ENCODE measurements at regions not wholly inside any gene's neighbourhood (a gene's known extent, or its start where the extent isn't known, plus 50 kb on each side); places are given as distances from the start of the nearest gene placed in this dataset.

GRCh38 chr11:34805937-34806336 is 110.2 kb downstream of the APIP start:
- H3K4me3 ChIP-seq = no peak overlapping the region
- SMC1A ChIA-PET (ENCODE audit: uncharacterized antibody, unreplicated experiment) = no interaction called here
- no peak overlapping the region for H3K9ac ChIP-seq (ENCODE audit: control insufficient read depth, insufficient read depth, low read length)
- ATAC-seq (no peak), DNase-seq (ENCODE audit: low read depth, low spot score) (no peak), FAIRE-seq (no peak)
- H3K27ac ChIP-seq (ENCODE audit: control insufficient read depth, insufficient read depth) = no peak overlapping the region
- no peaks in the 10 kb centered on the region for H3K4me1 ChIP-seq (ENCODE audit: control insufficient read depth, insufficient read depth, low read length)
- intact Hi-C loops (cut with micrococcal nuclease; ENCODE audit: unreplicated experiment) = no loop called here
- POLR2A ChIA-PET = no interaction called here
- in situ Hi-C loops (cut with MboI) = no loop called here
- no peaks in the 10 kb centered on the region for H3K79me2 ChIP-seq (ENCODE audit: control insufficient read depth, insufficient read depth, low read length)
- 7% methylated on average over 4 of the region's 4 CpGs for WGBS (ENCODE audit: insufficient coverage, insufficient replicate concordance, low lambda C conversion rate, missing lambda C conversion rate)
- TF ChIP-seq KLF5 (IDR thresholded peaks at IDR 0.05; ENCODE audit: partially characterized antibody) = no peak
- TF ChIP-seq PAX8 (IDR thresholded peaks at IDR 0.05) = no peak
- no peak overlapping the region for H2AFZ ChIP-seq (ENCODE audit: control insufficient read depth, low read depth, low read length)
- CTCF ChIA-PET = interaction anchor here (0.6 kb wide), 1 partner anchor 155 kb away, joined by 3 read pairs; no protein-coding TSS in a partner anchor
- H4K20me1 ChIP-seq (ENCODE audit: control insufficient read depth, insufficient read depth) = no peaks in the 10 kb centered on the region
- H3K27me3 ChIP-seq (replicated peaks in 1 of 2; ENCODE audit: control insufficient read depth in 2 of 2, insufficient read depth in 2 of 2, low read length in 1 of 2) = peaks cover 0 to 5% of the 10 kb centered on the region in 2 experiments; a peak in 1 of 4 replicates
- no TSS peak for BruUV-seq (replicated peaks)
- RAD21 ChIA-PET (ENCODE audit: unreplicated experiment) = no interaction called here
- H3K4me2 ChIP-seq (ENCODE audit: control insufficient read depth, insufficient read depth) = no peak overlapping the region
- H3K36me3 ChIP-seq (ENCODE audit: control insufficient read depth in 2 of 2, insufficient read depth in 2 of 2, low read length in 1 of 2) = no peaks in the 10 kb centered on the region
- no peaks in the 10 kb centered on the region for H3K9me3 ChIP-seq (replicated peaks; ENCODE audit: control insufficient read depth, insufficient read depth, low read length)

DNA sequence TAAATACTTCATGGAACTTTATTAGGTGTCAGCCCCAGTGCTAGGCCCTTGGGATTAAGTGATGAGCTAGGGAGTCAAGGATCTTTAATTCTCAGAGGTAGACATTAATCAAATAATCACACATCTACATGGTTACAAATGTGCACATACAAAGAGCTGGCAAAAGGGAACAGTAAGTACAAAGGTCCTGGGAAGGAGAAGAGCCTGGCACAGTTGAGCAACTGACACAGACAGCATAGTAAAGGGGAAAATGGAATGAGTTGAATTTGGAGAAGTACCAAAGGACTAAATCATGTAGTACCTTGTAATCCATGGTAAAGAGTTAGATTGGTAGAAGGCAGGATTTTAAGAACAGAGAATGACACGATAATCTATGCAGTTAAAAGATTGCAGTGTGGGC is 116.3 kb downstream of the APIP start:
- CTCF ChIA-PET = no interaction called here
- H3K79me2 ChIP-seq (ENCODE audit: control insufficient read depth, insufficient read depth, low read length) = no peaks in the 10 kb centered on the region
- no peak for ATAC-seq
- POLR2A ChIA-PET = no interaction called here
- H3K9ac ChIP-seq (ENCODE audit: control insufficient read depth, insufficient read depth, low read length) = no peak overlapping the region
- RAD21 ChIA-PET (ENCODE audit: unreplicated experiment) = no interaction called here
- no peak overlapping the region for H3K27ac ChIP-seq (ENCODE audit: control insufficient read depth, insufficient read depth)
- SMC1A ChIA-PET (ENCODE audit: uncharacterized antibody, unreplicated experiment) = no interaction called here
- 38% methylated on average over 1 of the region's 1 CpG for WGBS (ENCODE audit: insufficient coverage, insufficient replicate concordance, low lambda C conversion rate, missing lambda C conversion rate)
- H2AFZ ChIP-seq (ENCODE audit: control insufficient read depth, low read depth, low read length) = no peak overlapping the region
- in situ Hi-C loops (cut with MboI) = no loop called here
- no TSS peak for BruUV-seq (replicated peaks)
- peaks cover 0 to 1% of the 10 kb centered on the region in 2 experiments; a peak in 1 of 4 replicates for H3K27me3 ChIP-seq (replicated peaks in 1 of 2; ENCODE audit: control insufficient read depth in 2 of 2, insufficient read depth in 2 of 2, low read length in 1 of 2)
- no peak for DNase-seq (ENCODE audit: low read depth, low spot score)
- intact Hi-C loops (cut with micrococcal nuclease; ENCODE audit: unreplicated experiment) = no loop called here
- no peak overlapping the region for H3K4me2 ChIP-seq (ENCODE audit: control insufficient read depth, insufficient read depth)
- H3K36me3 ChIP-seq (ENCODE audit: control insufficient read depth in 2 of 2, insufficient read depth in 2 of 2, low read length in 1 of 2) = no peaks in the 10 kb centered on the region
- TF ChIP-seq BCL11A (IDR thresholded peaks at IDR 0.05; ENCODE audit: low read depth, low read length) = no peak
- no peak for TF ChIP-seq BACH1 (IDR thresholded peaks at IDR 0.05; ENCODE audit: borderline replicate concordance)
- no peak for TF ChIP-seq ASH2L (IDR thresholded peaks at IDR 0.05; ENCODE audit: borderline replicate concordance, low read depth)
- TF ChIP-seq RCOR1 (conservative IDR thresholded peaks at IDR 0.05; ENCODE audit: low read depth, low read length) = no peak
- no peak for TF ChIP-seq STAT3 (IDR thresholded peaks at IDR 0.05; ENCODE audit: low read depth, low read length)
- TF ChIP-seq TBL1XR1 (IDR thresholded peaks at IDR 0.05; ENCODE audit: low read depth, low read length) = no peak
- no peak for TF ChIP-seq YBX1 (IDR thresholded peaks at IDR 0.05)
- TF ChIP-seq NR2F1 (conservative IDR thresholded peaks at IDR 0.05) = no peak
- TF ChIP-seq, protein P1, sequence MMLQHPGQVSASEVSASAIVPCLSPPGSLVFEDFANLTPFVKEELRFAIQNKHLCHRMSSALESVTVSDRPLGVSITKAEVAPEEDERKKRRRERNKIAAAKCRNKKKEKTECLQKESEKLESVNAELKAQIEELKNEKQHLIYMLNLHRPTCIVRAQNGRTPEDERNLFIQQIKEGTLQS (IDR thresholded peaks at IDR 0.05; ENCODE audit: borderline replicate concordance, extremely low read depth, low read depth, low read length) = no peak
- TF ChIP-seq ZNF622 (IDR thresholded peaks at IDR 0.05) = no peak
- no peak for TF ChIP-seq CHD4 (IDR thresholded peaks at IDR 0.05)
- H4K20me1 ChIP-seq (ENCODE audit: control insufficient read depth, insufficient read depth) = no peaks in the 10 kb centered on the region
- H3K4me3 ChIP-seq = no peak overlapping the region
- H3K9me3 ChIP-seq (replicated peaks; ENCODE audit: control insufficient read depth, insufficient read depth, low read length) = no peaks in the 10 kb centered on the region
- no peaks in the 10 kb centered on the region for H3K4me1 ChIP-seq (ENCODE audit: control insufficient read depth, insufficient read depth, low read length)
- no peak for FAIRE-seq

Measured in GM12878 (cell line).